ENCODE measurements at regions not wholly inside any gene's neighbourhood (a gene's known extent, or its start where the extent isn't known, plus 50 kb on each side); places are given as distances from the start of the nearest gene placed in this dataset.

- TF ChIP-seq CTCF (conservative IDR thresholded peaks at IDR 0.05; ENCODE audit: low read depth, low read length): no peak
- no peak for TF ChIP-seq EZH2 (IDR thresholded peaks at IDR 0.05; ENCODE audit: low read length, unreplicated experiment)
- no peak for TF ChIP-seq EZH2phosphoT487 (IDR thresholded peaks at IDR 0.05; ENCODE audit: borderline replicate concordance, low read length)
Observed at GRCh38 chr1:212542761-212543187, 65.8 kb upstream of the ATF3 start.
